ENCODE measurements at regions not wholly inside any gene's neighbourhood (a gene's known extent, or its start where the extent isn't known, plus 50 kb on each side); places are given as distances from the start of the nearest gene placed in this dataset.

DNA sequence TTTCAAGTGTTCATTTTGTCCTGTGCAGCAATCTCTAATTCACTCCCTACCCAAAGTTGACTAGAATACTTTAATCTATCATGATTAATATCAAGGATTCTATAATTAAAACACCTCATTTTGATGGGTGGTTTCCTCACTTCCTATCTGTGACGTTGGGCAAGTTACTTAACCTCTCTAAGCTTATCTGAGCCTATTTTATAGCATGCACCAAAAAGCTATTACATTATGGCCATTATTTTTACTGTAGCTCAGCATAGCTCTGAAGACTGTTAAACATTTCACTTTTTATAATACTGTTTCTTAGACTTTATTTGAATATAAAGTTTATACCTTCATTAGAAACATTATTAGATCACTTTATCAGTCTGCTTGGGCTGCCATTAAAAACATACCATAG is 579.6 kb upstream of the NXPH2 start (continued):
- no peak for TF ChIP-seq ZNF146 (CRISPR knock-in tag; IDR thresholded peaks at IDR 0.05; ENCODE audit: unreplicated experiment)
- TF ChIP-seq MAFK (IDR thresholded peaks at IDR 0.05; ENCODE audit: low read length), result no peak

- no peak overlapping the region for H3K9ac ChIP-seq (ENCODE audit: insufficient read depth in 1 of 2, low read depth in 2 of 2, low read length in 2 of 2)
- H3K27me3 ChIP-seq (ENCODE audit: control insufficient read depth in 2 of 2, insufficient read depth in 2 of 2, low read length in 2 of 2), result no peaks in the 10 kb centered on the region
- in situ Hi-C loops (cut with MboI), result no loop called here
- POLR2A ChIA-PET, result no interaction called here
- H3K9me3 ChIP-seq (replicated peaks; ENCODE audit: control insufficient read depth, insufficient read depth, low read depth, low read length), result no peaks in the 10 kb centered on the region
- no peak for ATAC-seq
- CTCF ChIA-PET (ENCODE audit: low intra/inter-chr PET ratio), result no interaction called here
- no peaks in the 10 kb centered on the region for H4K20me1 ChIP-seq (replicated peaks; ENCODE audit: control insufficient read depth, insufficient read depth, low read length)
- DNase-seq (ENCODE audit: extremely low read depth in 1 of 4, low spot score in 3 of 4), result no peak
- no peak overlapping the region for H3K27ac ChIP-seq (ENCODE audit: extremely low read depth, low read depth, low read length)
- H2AFZ ChIP-seq (ENCODE audit: low read depth, low read length), result no peak overlapping the region
- BruUV-seq (replicated peaks), result no TSS peak
- intact Hi-C loops (cut with micrococcal nuclease), result no loop called here
- H3K4me3 ChIP-seq, result no peak overlapping the region
- H3K36me3 ChIP-seq (ENCODE audit: control insufficient read depth, insufficient read depth, low read length), result no peaks in the 10 kb centered on the region
- FAIRE-seq, result no peak
- no peaks in the 10 kb centered on the region for H3K79me2 ChIP-seq (ENCODE audit: control insufficient read depth, insufficient read depth, low read length)
- no peaks in the 10 kb centered on the region for H3K4me1 ChIP-seq (replicated peaks in 1 of 2; ENCODE audit: control insufficient read depth in 2 of 2, insufficient read depth in 2 of 2, low read length in 2 of 2)
- H3K4me2 ChIP-seq (ENCODE audit: insufficient read depth, low read length), result no peak overlapping the region
- 5% methylated on average over 3 of the region's 3 CpGs for WGBS (ENCODE audit: insufficient coverage, low coverage, missing lambda C conversion rate)
- H3K9me1 ChIP-seq (ENCODE audit: control insufficient read depth, insufficient read depth, low read length), result no peaks in the 10 kb centered on the region
- no peak for TF ChIP-seq YBX1 (IDR thresholded peaks at IDR 0.05)
- TF ChIP-seq TFAM (CRISPR knock-in tag; conservative IDR thresholded peaks at IDR 0.05), result no peak
- TF ChIP-seq, protein P1, sequence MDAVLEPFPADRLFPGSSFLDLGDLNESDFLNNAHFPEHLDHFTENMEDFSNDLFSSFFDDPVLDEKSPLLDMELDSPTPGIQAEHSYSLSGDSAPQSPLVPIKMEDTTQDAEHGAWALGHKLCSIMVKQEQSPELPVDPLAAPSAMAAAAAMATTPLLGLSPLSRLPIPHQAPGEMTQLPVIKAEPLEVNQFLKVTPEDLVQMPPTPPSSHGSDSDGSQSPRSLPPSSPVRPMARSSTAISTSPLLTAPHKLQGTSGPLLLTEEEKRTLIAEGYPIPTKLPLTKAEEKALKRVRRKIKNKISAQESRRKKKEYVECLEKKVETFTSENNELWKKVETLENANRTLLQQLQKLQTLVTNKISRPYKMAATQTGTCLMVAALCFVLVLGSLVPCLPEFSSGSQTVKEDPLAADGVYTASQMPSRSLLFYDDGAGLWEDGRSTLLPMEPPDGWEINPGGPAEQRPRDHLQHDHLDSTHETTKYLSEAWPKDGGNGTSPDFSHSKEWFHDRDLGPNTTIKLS (IDR thresholded peaks at IDR 0.05; ENCODE audit: borderline replicate concordance, low read depth), result no peak
- TF ChIP-seq ZNF79 (CRISPR knock-in tag; IDR thresholded peaks at IDR 0.05; ENCODE audit: low read depth), result no peak
- no peak for TF ChIP-seq TFAP4 (CRISPR knock-in tag; IDR thresholded peaks at IDR 0.05; ENCODE audit: borderline replicate concordance)
- no peak for TF ChIP-seq ASH1L (IDR thresholded peaks at IDR 0.05; ENCODE audit: borderline replicate concordance, low read depth, partially characterized antibody)
- TF ChIP-seq NR0B1 (IDR thresholded peaks at IDR 0.05; ENCODE audit: partially characterized antibody), result no peak
These were observed 577.8 kb upstream of the NXPH2 start for GRCh38 chr2:139357972-139358371.
